ES-I3 (cell line): ENCODE measurements at regions not wholly inside any gene's neighbourhood (a gene's known extent, or its start where the extent isn't known, plus 50 kb on each side); places are given as distances from the start of the nearest gene placed in this dataset.

Experiments used
- H3K36me3 ChIP-seq: 2 replicates; pipeline ENCODE4 v1.6.1; 2013; ENCODE audit warnings: mild to moderate bottlenecking, low read length, control low read depth, moderate library complexity; ENCODE audit not compliant: insufficient read depth
- H3K4me1 ChIP-seq: 2 replicates; pipeline ENCODE4 v1.6.1; 2013; ENCODE audit warnings: mild to moderate bottlenecking, control low read depth, low read length; ENCODE audit not compliant: insufficient read depth
- H3K9ac ChIP-seq: 2 replicates; pipeline ENCODE4 v1.6.1; 2013; ENCODE audit warnings: low read depth, mild to moderate bottlenecking, low read length, moderate library complexity
- H3K9me3 ChIP-seq: 2 replicates; pipeline ENCODE4 v1.6.1; 2013; ENCODE audit warnings: mild to moderate bottlenecking, low read length, moderate library complexity; ENCODE audit not compliant: control insufficient read depth, insufficient read depth

DNA sequence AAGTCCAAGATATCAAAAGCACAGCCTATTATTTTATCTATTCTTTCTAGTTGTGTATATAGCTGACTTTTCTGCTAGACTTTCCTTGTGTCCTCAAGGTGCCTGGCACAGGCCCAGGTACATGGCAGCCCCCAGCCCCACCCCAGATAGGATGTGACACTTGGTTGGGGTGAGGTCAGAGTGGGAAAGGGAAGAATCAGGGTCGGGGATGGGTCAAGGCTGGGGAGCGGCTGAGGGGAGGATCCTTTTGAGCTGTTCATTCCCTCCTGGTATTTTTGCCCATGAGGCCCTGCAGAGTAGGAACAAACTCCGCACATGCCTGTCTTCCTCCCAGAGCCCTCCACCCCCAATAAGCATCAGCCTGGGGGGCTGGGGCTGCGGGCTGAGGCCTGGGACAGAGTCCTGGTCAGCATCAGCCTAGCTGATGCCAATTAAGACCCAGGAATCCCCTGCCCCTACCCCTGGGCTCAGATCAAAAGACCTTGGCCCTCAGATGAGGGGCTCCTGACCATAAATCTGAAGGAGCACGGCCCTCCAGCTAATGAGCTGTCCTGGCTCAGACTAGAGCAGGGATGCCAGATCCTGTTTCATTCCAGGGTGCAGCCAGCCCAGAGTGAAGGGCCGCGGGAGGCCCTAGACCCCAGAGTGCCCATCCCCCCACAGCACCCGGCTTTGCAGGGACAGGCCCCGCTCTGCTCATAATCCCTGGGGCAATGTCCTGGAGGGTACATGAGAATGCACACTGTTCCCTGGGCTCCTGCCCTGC lies 85.3 kb downstream of the SDC1 start:
- peaks cover 17% of the 10 kb centered on the region; the same call in 1 of the 2 replicates for H3K4me1 ChIP-seq
- no peak overlapping the region for H3K9ac ChIP-seq
- H3K9me3 ChIP-seq = no peaks in the 10 kb centered on the region
- H3K36me3 ChIP-seq = no peaks in the 10 kb centered on the region

DNA sequence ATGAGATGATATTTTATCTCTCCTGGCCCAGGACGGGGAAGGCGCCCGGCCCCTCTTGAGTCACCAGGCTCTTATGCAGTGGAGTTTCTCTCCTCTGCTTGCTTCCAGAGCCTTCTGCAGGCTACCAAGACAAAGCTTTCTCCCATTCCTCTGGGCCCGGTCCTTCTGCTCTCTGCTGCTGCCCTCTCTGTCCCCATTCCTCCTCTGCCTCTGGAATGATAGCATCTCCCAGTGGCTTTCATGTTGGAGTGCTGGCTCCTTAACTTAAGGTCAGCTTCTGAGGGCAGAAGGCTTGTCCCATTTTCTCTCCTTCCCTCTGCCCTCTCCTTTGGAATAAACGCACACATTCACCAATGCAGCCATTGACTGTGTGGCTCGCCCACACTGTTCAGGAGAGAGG lies 86.2 kb downstream of the SDC1 start:
- H3K9me3 ChIP-seq = no peaks in the 10 kb centered on the region
- H3K36me3 ChIP-seq = no peaks in the 10 kb centered on the region
- no peak overlapping the region for H3K9ac ChIP-seq
- peaks cover 17% of the 10 kb centered on the region; the same call in 1 of the 2 replicates for H3K4me1 ChIP-seq

DNA sequence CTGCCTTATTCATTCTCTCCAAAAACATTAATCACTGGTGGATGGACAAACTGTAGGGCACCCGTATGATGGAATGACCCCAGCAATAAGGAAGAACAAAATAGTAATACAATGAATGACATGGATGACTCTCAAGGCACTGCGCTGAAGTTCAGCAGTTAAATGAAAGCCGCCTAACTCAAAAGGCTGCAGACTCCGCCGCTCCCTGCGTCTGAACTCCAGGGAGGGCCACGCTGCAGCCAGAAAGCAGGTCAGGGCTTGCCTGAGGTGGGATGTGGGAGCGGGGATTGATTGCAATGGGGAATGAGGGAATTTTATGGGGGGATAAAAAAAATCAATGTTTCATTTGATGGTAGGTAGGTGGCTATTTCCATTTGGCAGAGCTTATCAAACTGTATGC lies 86.5 kb upstream of the LAPTM4A start:
- Histone ChIP-seq H3K9me3 (no peaks in the 10 kb centered on the region), H3K9ac (no peak overlapping the region), H3K36me3 (no peaks in the 10 kb centered on the region), H3K4me1 (peaks cover 17% of the 10 kb centered on the region; the same call in 1 of the 2 replicates)

DNA sequence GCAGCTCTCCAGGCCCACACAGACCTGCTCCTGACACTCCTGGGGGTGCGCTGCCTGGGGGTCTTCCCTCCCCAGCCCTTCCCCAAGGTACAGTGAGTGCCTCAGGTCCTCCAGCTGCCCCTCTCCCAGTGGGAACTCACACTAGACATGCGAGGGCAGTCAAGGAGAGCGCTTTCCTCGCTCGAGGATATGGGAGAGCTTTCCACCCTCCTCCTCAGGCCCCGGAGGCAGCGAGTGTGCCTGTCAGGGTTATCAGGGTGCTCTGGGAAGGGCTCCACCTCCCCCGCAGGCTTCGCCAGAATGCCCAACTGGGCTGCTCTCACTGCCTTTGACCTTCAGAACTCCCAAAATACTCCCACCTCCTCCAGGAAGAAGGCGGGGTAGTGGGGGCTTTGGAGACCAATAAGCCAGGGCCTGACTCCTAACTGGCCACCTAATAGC lies 85.7 kb upstream of the LAPTM4A start:
- H3K9ac ChIP-seq = no peak overlapping the region
- H3K4me1 ChIP-seq = peaks cover 17% of the 10 kb centered on the region; the same call in 1 of the 2 replicates
- no peaks in the 10 kb centered on the region for H3K9me3 ChIP-seq
- no peaks in the 10 kb centered on the region for H3K36me3 ChIP-seq

DNA sequence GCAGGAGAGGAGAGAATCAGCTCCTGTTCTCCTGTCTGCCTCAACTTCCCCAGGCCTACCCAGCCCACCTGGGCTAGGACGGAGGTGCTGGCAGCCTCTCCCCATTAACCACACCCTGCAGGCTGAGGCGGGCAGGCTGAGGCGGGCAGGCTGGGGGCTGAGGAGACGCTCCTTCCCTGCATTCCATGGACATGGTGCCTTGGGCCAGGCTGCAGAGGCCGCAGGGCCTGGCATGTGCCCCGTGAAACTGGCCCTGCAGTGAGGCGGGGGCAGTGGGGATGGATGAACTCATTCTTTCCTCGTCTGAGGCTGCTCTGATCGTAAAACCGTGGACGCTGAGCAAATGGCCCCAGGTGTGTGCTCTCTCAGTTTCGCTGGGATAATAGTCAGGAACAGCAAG lies 84.7 kb upstream of the LAPTM4A start:
- Histone ChIP-seq H3K4me1 (peaks cover 17% of the 10 kb centered on the region; the same call in 1 of the 2 replicates), H3K36me3 (no peaks in the 10 kb centered on the region), H3K9ac (no peak overlapping the region)

DNA sequence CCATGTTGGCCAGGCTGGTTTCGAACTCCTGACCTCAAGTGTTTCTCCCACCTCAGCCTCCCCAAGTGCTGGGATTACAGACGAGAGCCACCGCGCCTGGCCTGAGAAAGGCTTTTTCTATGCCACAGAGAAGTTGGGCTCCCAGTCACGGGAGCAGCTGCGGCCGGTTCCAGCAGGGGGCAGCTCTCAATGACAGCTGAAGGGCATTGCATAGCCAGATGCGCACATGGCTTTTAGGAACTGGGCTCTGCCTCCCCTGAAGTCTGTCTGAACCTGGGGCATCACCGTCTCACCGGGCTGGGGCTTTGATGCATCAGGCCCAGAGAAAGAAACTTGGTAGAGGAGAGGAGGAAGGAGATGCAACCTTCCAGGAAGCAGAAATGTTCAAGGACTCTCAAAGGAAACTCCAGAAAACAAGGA lies 84.2 kb upstream of the LAPTM4A start:
- H3K9me3 ChIP-seq = no peaks in the 10 kb centered on the region
- H3K36me3 ChIP-seq = no peaks in the 10 kb centered on the region
- peaks cover 17% of the 10 kb centered on the region; the same call in 1 of the 2 replicates for H3K4me1 ChIP-seq
- H3K9ac ChIP-seq = no peak overlapping the region

More for the DNA sequence above, 84.7 kb upstream of the LAPTM4A start:
- no peaks in the 10 kb centered on the region for H3K9me3 ChIP-seq

DNA sequence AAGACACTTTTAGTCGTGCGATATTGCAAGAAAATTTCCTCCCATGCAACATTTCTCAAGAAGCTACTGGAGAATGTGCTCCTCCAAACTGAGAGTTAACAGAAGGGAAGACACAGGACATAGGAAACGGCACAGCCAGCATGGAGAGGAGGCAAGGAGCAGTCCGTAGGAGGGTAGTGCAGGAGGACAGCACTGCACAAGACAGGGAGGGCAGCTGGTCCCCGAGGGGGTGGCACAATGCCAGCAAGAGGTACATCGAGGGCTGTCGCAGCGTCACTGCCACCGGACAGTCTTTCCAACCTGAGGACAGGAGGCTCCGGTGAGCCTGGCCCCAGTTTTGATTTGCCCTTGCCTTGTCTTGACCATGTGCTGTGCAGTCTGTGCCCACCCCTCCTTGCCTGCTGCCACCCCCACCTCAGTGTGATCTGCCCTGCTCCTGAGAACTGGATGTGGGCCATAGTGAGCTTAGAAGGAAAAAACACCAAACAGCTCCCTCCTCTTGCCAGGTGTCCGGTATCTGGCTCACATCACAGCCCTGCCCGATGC lies 81.6 kb upstream of the LAPTM4A start:
- Histone ChIP-seq H3K9ac (no peak overlapping the region), H3K9me3 (no peaks in the 10 kb centered on the region), H3K4me1 (peaks cover 10% of the 10 kb centered on the region; the same call in 1 of the 2 replicates), H3K36me3 (no peaks in the 10 kb centered on the region)

DNA sequence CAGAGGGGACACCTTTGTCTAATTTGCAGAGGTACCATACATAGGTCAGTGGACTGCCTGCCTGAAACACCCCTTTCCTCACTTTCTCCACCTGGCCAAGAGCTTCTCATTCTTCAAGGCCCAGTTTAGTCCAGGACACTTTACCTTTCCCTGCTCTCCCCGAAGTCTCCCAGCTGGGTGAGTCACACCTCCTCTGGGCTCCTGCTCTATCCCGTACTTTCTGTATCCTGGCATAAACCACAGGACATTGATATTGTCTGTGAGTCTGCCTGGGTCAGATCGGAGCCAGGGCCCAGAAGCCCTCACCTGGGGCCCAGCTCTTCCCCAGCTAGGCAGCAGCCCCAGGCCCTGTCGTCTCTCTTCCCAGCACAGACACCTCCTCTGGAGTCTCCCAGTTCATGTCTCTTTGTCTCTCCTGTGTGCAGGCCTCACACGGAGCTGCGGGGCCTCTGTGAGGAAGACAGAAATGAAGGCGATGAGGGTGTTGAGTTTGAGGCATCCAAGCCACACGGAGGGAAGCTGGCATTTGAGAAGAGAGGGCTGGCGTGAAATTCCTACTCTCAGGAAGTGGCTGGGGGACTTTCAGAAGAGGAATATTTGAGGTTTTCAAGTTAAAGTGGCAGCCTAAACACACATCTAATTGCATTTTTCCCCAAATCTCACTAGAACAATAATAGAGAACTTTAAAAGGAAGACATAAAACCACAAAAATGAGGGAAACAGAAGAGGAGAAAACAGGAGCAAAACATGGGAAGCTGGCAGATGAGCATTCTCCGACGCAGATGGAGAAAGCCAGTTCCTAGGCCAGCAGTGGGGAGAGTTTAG lies 79.6 kb upstream of the LAPTM4A start:
- Histone ChIP-seq H3K36me3 (no peaks in the 10 kb centered on the region), H3K4me1 (no peaks in the 10 kb centered on the region; the same call in 1 of the 2 replicates), H3K9me3 (no peaks in the 10 kb centered on the region), H3K9ac (no peak overlapping the region)

DNA sequence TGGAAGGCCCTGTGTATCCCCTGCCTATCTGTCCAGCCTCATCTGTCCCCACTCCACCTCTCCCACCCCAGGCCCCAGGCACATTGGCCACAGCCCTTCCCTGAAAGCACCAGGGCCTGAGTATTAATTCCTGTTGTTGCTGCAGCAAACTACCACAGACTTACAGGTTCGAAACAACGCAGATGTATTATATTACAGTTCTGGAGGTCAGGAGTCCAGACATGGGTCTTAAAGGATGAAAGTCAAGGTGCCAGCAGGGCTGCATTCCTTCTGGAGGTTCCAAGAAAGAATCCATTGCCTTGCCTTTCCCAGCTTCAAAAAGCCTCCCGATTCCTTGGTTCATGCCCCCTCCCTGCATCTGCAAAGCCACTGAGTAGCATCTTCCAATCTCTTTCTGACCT lies 78.7 kb upstream of the LAPTM4A start:
- Histone ChIP-seq H3K9me3 (no peaks in the 10 kb centered on the region), H3K4me1 (no peaks in the 10 kb centered on the region; the same call in 1 of the 2 replicates), H3K9ac (no peak overlapping the region), H3K36me3 (no peaks in the 10 kb centered on the region)

DNA sequence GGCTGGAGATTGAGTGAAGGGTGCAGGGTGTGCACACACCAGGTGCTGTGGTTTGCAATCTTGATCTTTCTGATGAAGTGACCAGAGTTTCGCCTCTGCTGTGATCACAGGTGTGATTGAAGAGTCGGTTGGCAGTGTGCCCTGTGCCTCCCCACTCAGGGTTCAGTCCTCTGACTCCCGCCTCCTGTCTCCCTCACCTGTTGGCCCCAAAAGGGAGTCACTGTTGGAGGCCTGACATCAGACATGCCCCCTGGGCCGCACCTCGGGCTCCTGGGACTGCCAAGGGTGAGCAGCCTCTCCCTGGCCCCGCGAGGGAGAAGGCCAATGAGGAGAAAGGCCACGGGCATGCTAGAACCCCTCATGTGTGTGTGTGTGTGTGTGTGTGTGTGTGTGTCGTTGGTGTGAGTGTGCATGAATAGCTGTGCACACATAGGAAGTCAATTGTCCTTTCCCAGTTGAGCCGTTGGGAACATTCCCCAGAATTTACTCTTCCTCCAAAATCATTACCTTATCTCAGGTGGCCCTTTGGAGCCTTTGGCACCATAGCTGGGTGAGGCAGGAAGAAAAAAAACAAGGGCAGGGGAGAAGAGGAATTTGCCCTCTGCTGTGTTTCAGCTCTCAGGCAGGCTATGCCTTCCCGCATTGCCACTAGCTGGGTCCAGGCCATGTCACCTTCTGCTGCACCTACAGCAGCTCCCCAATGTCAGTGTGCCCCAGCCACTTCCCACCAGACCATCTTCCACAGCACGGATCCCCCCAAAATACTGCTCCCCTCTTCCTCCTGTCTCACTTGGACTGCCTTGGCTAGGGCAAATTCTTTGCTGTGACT lies 78.1 kb upstream of the LAPTM4A start:
- H3K4me1 ChIP-seq = no peaks in the 10 kb centered on the region; the same call in 1 of the 2 replicates
- no peaks in the 10 kb centered on the region for H3K9me3 ChIP-seq
- H3K9ac ChIP-seq = no peak overlapping the region
- no peaks in the 10 kb centered on the region for H3K36me3 ChIP-seq

DNA sequence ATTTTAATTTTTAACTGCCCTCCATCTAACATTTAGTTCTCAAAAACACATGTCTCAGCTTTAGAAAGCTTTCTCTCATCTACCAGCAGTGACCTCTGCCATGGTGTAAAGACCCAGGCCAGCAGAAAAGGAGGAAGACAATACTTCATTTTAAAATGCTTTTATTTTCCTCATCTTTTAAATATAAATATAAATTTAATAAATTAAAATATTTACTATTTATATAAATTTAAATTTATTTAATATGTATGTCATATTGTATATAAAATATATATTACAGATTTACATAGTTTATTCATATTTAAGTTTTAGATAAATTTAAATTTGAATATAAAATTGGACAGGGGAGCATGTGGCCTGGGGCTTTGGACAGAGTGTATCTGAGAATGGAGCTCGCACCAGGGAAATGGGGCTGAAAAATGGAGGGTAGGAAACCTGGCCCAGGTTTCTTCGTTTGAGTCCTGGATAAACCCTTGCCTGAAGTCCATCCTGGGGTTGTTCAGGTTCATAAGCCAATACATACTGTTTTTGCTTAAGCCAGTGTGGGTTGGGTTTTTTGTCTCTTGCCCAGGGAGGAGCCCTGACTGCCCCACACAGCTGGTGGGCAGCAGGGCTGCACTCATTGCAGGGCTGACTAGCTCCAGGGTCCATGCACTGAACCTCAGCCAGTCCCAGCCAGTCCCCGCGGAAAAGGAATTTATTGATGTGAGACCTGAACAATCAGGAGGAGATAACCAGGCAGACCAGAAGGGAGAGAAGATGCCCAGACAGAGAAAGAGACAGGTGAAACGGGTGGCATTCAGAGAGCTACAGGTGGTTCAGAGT lies 77.3 kb upstream of the LAPTM4A start:
- no peaks in the 10 kb centered on the region for H3K9me3 ChIP-seq
- H3K4me1 ChIP-seq = no peaks in the 10 kb centered on the region; the same call in 1 of the 2 replicates
- no peaks in the 10 kb centered on the region for H3K36me3 ChIP-seq
- no peak overlapping the region for H3K9ac ChIP-seq

DNA sequence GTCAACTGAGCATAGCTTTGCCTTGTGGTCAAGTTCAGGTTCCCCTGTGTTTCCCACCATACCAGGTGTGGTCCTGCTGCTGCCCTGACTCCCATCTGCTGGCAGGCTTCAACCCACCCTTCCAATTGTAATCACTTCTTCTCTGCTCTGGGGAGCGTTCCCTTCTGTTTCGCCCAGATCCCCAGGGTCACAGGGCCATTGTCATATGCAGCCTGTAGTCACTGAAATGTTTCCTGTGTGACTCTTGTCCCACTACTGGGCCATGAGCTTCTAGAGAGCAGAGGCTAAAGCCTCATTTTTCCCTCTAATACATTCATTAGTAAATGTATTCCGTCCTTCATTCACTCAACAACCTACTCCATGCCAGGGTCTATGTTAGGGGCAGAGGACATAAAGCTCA lies 75.0 kb upstream of the LAPTM4A start:
- H3K4me1 ChIP-seq = no peaks in the 10 kb centered on the region; the same call in 1 of the 2 replicates

DNA sequence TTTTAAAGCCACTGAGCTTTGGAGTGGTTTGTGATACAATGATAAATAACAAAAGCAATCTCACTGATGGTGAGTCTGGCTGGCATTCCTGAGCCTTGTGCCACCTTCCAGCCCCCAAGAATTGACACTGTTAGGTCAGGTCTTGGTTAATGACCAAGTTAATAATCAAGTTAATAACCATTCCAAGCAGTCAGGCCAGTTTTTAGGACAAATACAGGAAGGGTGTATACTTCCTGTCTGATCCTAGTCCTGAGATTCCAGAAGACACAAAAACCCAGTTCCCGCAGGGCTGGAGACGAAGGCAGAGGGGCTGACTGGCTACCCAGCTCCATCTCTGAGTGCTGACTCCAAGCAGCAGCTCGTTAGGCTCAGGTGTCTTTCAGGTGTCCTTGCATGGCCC lies 74.6 kb upstream of the LAPTM4A start:
- Histone ChIP-seq H3K9me3 (no peaks in the 10 kb centered on the region), H3K4me1 (no peaks in the 10 kb centered on the region), H3K36me3 (no peaks in the 10 kb centered on the region), H3K9ac (no peak overlapping the region)

More for the DNA sequence above, 75.0 kb upstream of the LAPTM4A start:
- no peak overlapping the region for H3K9ac ChIP-seq
- H3K36me3 ChIP-seq = no peaks in the 10 kb centered on the region
- no peaks in the 10 kb centered on the region for H3K9me3 ChIP-seq
